NCI-H146 treated with DMSO at 0.1 percent for 48 hours (cell line): ENCODE measurements at regions not wholly inside any gene's neighbourhood (a gene's known extent, or its start where the extent isn't known, plus 50 kb on each side); places are given as distances from the start of the nearest gene placed in this dataset.
A peak's percentile ranks its signal among the peaks of the same experiment; 100 is the strongest.
"Not testable (repeated sequence)": the region's sequence is repeated elsewhere in the genome, so short reads cannot be mapped to it uniquely, and the experiment has no call there.

Experiments
- DNase-seq: peaks from one replicate; lab custom pipeline; 2025; ENCODE audit not compliant: unreplicated experiment; lab: John Stamatoyannopoulos, UW

- peak; percentile 86 for DNase-seq
Observed at GRCh38 chr9:33623658-33624586, 99.9 kb downstream of the ANKRD18B start.

DNA sequence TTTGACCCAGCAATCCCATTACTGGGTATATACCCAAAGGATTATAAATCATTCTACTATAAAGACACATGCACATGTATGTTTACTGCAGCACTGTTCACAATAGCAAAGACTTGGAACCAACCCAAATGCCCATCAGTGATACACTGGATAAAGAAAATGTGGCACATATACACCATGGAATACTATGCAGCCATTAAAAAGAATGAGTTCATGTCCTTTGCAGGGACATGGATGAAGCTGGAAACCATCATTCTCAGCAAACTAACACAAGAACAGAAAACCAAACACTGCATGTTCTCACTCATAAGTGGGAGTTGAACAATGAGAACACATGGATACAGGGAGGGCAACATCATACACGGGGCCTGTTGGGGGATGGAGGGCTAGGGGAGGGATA is 104.3 kb downstream of the ANKRD18B start:
- DNase-seq, result not testable (repeated sequence)

DNA sequence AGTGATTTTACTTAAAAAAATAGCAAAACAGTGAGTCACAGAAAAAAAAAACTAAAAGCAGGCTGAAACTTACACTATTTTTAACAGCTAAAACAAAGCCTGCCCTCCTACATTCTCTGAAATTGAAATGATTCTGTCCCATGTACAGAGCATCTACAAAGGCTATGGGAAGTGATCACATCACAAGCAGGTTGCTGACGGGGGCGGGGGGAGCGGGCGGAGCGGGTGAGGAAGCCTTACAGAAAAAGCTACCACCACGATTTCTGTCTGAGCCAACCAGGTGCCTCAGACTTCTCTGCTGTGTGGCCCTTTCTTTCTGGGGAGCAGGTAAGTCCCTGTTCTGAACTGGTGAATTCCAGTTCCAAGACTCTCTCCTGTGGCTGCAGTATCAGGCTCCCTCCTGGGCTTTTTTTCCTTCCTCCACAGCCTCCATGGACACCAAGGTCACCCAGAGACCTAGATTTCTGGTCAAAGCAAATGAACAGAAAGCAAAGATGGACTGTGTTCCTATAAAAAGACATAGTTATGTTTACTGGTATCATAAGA is 104.9 kb downstream of the ANKRD18B start:
- no peak for DNase-seq

DNA sequence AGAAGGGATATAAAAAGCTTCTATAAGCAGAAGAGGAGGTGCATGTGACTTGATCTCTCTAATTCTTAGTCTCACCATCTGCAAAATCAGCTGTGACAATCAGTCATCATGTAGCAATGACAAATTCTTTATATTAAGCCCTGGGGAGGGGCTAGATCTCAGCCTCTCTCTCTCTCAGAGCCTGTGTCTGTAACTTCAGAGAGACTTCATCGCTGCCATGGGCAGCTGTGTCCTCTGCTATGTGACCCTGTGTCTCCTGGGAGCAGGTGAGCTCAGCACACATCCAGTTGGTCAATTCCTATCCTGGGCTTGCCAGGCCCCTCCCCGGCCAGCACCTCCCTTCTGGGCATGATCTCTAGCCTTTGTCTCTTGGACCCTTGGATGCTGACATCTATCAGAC is 109.6 kb downstream of the ANKRD18B start:
- DNase-seq, result no peak

DNA sequence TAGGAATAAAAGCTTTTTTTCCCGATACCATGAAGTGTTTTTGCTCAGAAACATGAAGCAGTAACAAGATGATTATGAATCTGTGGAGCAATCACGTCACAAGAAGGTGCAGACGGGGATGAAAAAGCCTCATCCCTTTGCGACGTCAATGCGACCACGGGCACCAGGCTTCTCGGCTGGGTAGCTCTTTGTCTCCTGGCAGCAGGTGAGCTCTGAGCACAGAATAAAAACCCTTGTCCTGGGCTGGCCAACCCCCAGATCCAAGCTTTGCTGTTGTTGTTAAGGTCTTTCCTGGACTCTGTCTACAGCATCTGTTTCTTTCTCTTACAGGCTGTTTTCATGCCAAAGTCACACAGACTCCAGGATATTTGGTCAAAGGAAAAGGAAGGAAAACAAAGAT is 113.8 kb downstream of the ANKRD18B start:
- peak; percentile 81 for DNase-seq

GRCh38 chr9:33638391-33638915 is 114.4 kb downstream of the ANKRD18B start:
- peak; percentile 51 for DNase-seq

- no peak for DNase-seq
Observed at GRCh38 chr9:33645706-33646105, 121.7 kb downstream of the ANKRD18B start.

- no peak for DNase-seq
Observed at GRCh38 chr9:33649463-33649862, 125.4 kb downstream of the ANKRD18B start.

DNA sequence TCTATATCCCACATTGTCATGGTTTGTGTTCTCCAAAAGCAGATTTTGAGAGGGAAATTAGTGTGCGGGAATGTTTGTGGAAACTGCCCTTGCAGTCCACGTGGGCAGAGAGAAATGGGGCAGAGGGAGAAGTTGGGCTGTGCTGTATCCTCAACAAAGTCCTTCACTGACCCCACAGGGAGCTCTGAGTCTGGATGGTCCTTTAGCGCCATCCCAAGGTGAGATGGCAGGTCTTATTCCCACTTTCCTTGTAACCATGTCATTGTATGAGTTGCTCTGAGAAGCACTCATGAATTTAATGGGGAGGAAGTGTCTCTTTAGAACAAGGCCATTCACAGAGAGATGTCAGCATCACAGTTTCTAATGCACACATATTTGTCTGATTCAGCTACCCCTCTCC is 127.1 kb downstream of the ANKRD18B start:
- DNase-seq, result no peak

GRCh38 chr9:33659921-33660320 is 135.4 kb upstream of the PRSS3 start:
- DNase-seq, result no peak

DNA sequence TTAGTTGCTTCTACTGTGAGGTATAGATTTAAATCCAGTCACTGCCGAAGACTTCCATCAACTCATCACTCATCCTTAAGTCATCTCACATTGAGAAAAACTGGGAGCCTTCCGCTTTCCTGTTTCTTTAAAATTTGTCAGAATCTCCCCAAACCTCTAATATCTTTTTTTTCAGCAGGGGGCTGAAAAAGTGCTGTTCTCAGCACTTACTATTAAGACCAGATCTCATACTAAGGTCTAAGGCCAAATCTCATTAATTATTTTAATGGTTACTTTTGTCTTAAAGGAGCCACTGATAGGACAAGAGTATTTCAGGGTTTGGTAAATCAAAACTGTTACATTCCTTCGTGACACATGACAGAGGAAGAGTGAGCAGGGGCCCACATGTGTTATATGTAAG is 134.6 kb upstream of the PRSS3 start:
- DNase-seq, result no peak

- DNase-seq, result no peak
Observed at GRCh38 chr9:33661176-33661575, 134.2 kb upstream of the PRSS3 start.

DNA sequence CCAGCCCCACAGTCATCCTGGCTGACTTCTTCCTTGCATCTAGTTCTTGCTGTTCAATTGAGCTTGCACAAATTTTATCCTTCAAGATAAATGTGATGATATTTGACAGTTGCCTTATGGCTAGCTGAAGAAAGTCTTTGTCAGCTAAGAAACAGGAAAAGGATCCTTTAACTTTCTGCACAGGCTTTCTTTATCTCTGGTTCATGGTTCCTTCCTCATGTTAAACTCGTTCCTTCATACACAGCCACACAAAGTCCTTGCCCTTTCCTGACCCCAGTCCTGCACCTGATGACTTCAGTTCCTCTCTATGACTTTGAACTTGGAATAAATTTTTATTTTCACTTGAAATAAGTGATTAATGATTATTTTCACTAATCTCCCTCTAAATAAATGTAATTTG is 132.5 kb upstream of the PRSS3 start:
- DNase-seq, result no peak

GRCh38 chr9:33676194-33676745 is 119.1 kb upstream of the PRSS3 start:
- peak; percentile 74 for DNase-seq

- DNase-seq, result peak; percentile 64
Observed at GRCh38 chr9:33676746-33677505, 118.4 kb upstream of the PRSS3 start.

DNA sequence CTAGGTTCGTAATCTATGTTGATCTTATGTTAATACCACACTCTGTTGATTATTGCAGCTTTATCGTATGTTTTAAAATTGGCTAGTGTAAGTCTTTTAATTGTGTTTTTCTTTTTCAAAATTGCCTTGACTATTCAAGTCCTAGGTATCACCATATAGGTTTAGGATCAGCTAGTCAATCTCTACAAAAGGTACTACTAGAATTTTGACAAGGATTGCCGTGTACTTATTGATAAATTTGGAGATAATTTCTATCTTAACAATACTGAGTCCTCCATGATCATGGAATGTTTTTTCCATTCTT is 117.9 kb upstream of the PRSS3 start:
- DNase-seq, result no peak

GRCh38 chr9:33677961-33678360 is 117.4 kb upstream of the PRSS3 start:
- no peak for DNase-seq

- DNase-seq, result no peak
Observed at GRCh38 chr9:33682551-33682950, 112.8 kb upstream of the PRSS3 start.

DNA sequence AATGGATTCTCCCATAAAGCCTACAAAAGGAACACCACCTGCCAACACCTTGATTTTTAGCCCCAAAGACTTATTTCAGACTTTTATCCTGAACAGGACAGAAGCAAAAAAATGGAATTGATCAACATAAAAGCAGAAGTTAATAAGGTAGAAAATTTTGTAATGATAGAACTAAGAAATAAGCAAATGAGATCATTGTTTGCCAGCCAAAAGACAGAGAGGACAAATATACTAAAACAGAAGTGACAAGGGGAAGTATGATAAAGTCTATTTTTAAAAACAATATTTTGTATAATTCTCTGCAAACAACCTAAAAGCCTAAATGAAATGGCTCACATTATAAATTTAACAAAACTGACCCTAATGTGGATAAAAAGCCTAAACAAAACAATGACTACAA is 110.5 kb upstream of the PRSS3 start:
- no peak for DNase-seq

- peak; percentile 74 for DNase-seq
Observed at GRCh38 chr9:33686942-33687341, 108.4 kb upstream of the PRSS3 start.

- peak; percentile 72 for DNase-seq
Observed at GRCh38 chr9:33687779-33688178, 107.6 kb upstream of the PRSS3 start.
